Osteocyte (in vitro differentiated cells): ENCODE measurements at regions not wholly inside any gene's neighbourhood (a gene's known extent, or its start where the extent isn't known, plus 50 kb on each side); places are given as distances from the start of the nearest gene placed in this dataset.
"Not testable (repeated sequence)": the region's sequence is repeated elsewhere in the genome, so short reads cannot be mapped to it uniquely, and the experiment has no call there.

Source experiments
- DNase-seq: peaks from one replicate; pipeline ENCODE4 v3.0.0; 2021; ENCODE audit warnings: mixed read lengths; ENCODE audit not compliant: unreplicated experiment; ENCODE audit errors: extremely low spot score
- H3K27ac Mint-ChIP-seq: one replicate; pipeline ENCODE4 v1.8.0; 2021; ENCODE audit warnings: mild to moderate bottlenecking, mixed read lengths; ENCODE audit not compliant: unreplicated experiment
- H3K27me3 Mint-ChIP-seq: one replicate; pipeline ENCODE4 v1.8.0; 2021; ENCODE audit warnings: mixed read lengths; ENCODE audit not compliant: unreplicated experiment
- H3K36me3 Mint-ChIP-seq: one replicate; pipeline ENCODE4 v1.8.0; 2021; ENCODE audit warnings: mixed read lengths; ENCODE audit not compliant: unreplicated experiment
- H3K4me1 Mint-ChIP-seq: one replicate; pipeline ENCODE4 v1.8.0; 2021; ENCODE audit warnings: mixed read lengths; ENCODE audit not compliant: unreplicated experiment
- H3K4me3 Mint-ChIP-seq: one replicate; pipeline ENCODE4 v1.8.0; 2021; ENCODE audit warnings: mild to moderate bottlenecking, moderate library complexity, mixed read lengths; ENCODE audit not compliant: unreplicated experiment
- H3K9me3 Mint-ChIP-seq: one replicate; pipeline ENCODE4 v1.8.0; 2021; ENCODE audit warnings: mixed read lengths; ENCODE audit not compliant: unreplicated experiment
- TF ChIP-seq, protein P1 (sequence below): fragments of 200-600 bp; sonication (generic); IDR thresholded peaks from 2 replicates; pipeline ENCODE4 v1.5.0; 2021; ENCODE audit warnings: antibody characterized with exemption, mild to moderate bottlenecking, moderate library complexity

DNA sequence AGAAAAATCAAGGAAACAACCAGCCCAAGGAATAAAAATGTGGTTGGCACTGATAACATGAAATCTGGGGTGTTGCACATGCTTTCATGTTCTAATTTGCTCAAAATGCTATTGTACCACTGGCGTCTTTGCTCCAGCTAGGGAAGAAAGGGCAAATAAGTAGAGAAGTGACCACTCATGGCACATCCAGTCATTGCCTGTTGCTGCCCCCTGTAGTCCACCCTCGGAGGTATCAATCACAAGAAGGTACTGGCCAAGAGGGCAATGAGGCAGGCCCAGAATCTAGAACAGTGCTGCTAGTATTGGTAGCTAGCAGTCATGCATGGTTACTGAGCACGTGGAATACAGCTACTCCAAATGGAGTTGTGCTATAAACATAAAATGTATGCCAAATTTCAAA lies 213.4 kb downstream of the CDCA7 start:
- peaks cover 6% of the 10 kb centered on the region for H3K9me3 Mint-ChIP-seq
- H3K36me3 Mint-ChIP-seq: no peaks in the 10 kb centered on the region
- peaks cover 9% of the 10 kb centered on the region for H3K4me1 Mint-ChIP-seq
- TF ChIP-seq, protein P1, sequence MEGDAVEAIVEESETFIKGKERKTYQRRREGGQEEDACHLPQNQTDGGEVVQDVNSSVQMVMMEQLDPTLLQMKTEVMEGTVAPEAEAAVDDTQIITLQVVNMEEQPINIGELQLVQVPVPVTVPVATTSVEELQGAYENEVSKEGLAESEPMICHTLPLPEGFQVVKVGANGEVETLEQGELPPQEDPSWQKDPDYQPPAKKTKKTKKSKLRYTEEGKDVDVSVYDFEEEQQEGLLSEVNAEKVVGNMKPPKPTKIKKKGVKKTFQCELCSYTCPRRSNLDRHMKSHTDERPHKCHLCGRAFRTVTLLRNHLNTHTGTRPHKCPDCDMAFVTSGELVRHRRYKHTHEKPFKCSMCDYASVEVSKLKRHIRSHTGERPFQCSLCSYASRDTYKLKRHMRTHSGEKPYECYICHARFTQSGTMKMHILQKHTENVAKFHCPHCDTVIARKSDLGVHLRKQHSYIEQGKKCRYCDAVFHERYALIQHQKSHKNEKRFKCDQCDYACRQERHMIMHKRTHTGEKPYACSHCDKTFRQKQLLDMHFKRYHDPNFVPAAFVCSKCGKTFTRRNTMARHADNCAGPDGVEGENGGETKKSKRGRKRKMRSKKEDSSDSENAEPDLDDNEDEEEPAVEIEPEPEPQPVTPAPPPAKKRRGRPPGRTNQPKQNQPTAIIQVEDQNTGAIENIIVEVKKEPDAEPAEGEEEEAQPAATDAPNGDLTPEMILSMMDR: peak; percentile 44
- H3K4me3 Mint-ChIP-seq: no peak overlapping the region
- peaks cover 2% of the 10 kb centered on the region for H3K27me3 Mint-ChIP-seq
- DNase-seq: no peak
- H3K27ac Mint-ChIP-seq: no peak overlapping the region

DNA sequence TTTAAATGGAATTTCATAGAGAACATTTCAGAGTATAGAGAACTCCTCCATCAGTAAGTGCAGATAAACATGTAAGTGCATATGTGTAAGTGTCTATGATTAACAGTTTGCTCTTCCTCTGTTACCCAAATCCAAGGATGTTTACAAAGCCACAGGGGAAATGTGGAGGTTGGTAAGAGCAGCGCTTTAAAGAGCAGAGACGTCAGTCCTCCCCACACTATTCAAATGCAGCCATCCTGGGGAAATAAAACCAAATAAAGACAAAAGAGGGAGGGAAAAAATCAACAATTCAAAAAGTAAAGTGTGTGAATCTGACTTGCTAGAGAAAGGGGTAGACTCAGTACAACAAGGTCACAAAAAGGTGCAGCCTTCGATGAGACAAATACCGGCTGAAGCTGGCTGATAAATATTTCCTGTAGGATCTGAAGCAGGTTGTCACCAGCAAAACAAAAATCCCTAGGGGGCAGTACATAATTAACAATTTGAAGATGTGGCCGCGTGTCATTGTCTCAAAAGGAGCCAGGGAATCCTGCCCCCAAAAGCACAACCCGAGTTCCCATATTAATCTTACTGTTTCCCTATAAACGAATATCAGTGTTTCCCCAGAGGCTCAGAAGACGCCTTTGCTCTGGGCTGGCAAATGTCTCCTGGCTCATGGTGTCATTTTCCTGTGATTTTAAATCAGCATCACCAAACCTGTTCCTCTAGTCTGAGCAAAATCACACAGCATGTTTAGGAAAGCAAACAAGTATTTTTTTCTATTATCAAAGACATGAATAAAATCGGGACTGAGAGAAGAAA lies 216.5 kb downstream of the CDCA7 start:
- H3K4me1 Mint-ChIP-seq: peaks cover 13% of the 10 kb centered on the region
- TF ChIP-seq, protein P1: peak; percentile 53
- DNase-seq: no peak
- H3K4me3 Mint-ChIP-seq: no peak overlapping the region
- no peak overlapping the region for H3K27ac Mint-ChIP-seq
- H3K27me3 Mint-ChIP-seq: no peaks in the 10 kb centered on the region
- no peaks in the 10 kb centered on the region for H3K36me3 Mint-ChIP-seq
- H3K9me3 Mint-ChIP-seq: peaks cover 4% of the 10 kb centered on the region

DNA sequence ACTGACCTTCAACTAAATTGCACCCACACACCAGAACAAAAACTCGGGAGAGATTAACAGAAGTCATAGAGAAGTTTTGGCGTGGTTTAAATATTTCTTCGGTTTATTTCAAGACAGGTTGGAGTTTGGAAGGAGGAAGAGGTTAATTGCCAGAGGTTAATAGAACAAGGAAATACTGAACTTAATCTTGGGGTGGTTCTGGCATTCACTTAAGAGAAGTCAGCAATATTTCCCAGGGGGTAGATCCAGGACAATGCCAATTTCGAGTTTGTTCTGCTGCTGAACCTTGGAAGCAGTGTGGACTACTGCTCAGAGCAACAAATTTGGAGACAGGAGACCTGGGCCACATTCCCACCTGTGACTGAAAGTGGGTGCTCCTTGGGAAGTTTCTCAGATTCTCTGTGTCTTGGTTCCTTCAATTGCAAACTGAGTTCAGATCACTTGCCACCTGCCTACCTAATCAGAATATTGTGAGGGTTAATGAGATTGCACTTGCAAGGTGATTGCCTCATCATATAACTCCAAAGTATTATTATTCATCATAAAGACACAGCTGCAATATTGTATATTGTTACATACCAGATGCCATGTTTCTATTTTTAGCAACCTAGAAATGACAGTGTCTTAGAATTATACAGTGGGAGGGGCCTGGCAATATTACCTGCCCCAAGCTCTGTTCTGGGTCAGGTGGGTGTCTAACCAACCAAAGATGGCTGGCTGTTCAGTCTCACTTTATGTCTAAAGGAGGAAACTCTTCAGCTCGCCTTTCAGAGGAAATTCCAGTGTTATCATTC lies 217.4 kb downstream of the CDCA7 start:
- TF ChIP-seq, protein P1: no peak
- no peaks in the 10 kb centered on the region for H3K36me3 Mint-ChIP-seq
- peaks cover 13% of the 10 kb centered on the region for H3K4me1 Mint-ChIP-seq
- H3K27ac Mint-ChIP-seq: no peak overlapping the region
- no peak for DNase-seq
- H3K9me3 Mint-ChIP-seq: peaks cover 4% of the 10 kb centered on the region
- no peaks in the 10 kb centered on the region for H3K27me3 Mint-ChIP-seq
- H3K4me3 Mint-ChIP-seq: no peak overlapping the region

DNA sequence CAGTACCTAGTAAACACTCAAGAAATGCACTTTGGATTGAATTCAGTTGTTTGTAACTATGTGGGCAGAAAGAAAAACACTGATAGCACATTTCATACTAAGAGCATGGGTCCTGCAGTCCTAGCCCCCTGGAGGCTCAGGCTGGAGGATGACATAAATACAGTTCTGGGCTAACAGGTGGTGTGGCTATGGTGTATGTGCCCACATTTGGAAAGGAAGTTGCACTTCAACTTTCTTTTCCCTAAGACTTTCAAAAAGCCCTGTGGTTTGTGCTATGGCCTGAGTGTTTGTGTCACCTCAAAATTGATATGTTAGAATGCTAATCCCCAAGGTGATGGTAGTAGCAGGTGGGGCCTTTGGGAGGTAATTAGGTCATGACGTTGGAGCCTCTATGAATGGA lies 218.2 kb downstream of the CDCA7 start:
- Mint-ChIP-seq H3K27me3 (no peaks in the 10 kb centered on the region), H3K36me3 (no peaks in the 10 kb centered on the region), H3K9me3 (peaks cover 4% of the 10 kb centered on the region), H3K4me1 (peaks cover 13% of the 10 kb centered on the region), H3K4me3 (no peak overlapping the region), H3K27ac (no peak overlapping the region)
- TF ChIP-seq, protein P1: no peak
- DNase-seq: no peak

DNA sequence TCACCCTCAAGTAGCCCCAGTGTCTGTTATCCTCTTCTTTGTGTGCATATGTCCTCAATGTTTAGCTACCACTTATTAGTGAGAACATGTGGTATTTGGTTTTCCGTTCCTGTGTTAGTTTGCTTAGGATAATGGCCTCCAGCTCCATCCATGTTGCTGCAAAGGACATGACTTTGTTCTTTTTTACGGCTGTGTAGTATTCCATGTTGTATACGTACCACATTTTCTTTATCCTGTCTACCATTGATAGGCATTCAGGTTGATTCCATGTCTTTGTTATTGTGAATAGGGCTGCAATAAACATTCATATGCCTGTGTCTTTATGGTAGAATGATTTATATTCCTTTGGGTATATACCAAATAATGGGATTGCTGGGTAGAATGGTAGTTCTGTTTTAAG lies 219.1 kb downstream of the CDCA7 start:
- H3K4me1 Mint-ChIP-seq: peaks cover 13% of the 10 kb centered on the region
- not testable (repeated sequence) for H3K4me3 Mint-ChIP-seq, H3K27ac Mint-ChIP-seq, H3K27me3 Mint-ChIP-seq, H3K36me3 Mint-ChIP-seq, DNase-seq, H3K9me3 Mint-ChIP-seq
